Esophagus muscularis mucosa (tissue), 4 donors: ENCODE measurements at regions not wholly inside any gene's neighbourhood (a gene's known extent, or its start where the extent isn't known, plus 50 kb on each side); places are given as distances from the start of the nearest gene placed in this dataset.

ENCODE experiments used
- DNase-seq: peaks from one replicate; pipeline ENCODE4 v3.0.0-alpha.2; 2017; ENCODE audit errors: extremely low spot score
- H3K27ac ChIP-seq, 4 donors: fragments of 200-600 bp; sonication (generic); replicated peaks in 1 of 4; 1 replicate in 3 of 4; 2 replicates in 1 of 4; pipeline ENCODE4 v1.5.1; 2016 to 2019; ENCODE audit warnings: mild to moderate bottlenecking in 1 of 4
- H3K27me3 ChIP-seq, 4 donors: fragments of 200-600 bp; sonication (generic); one replicate each; pipeline versions ENCODE4 v1.5.1 to v1.6.0; 2016 to 2019
- H3K36me3 ChIP-seq, 4 donors: fragments of 200-600 bp; sonication (generic); one replicate each; pipeline ENCODE4 v1.5.1; 2016 to 2019
- H3K4me1 ChIP-seq, 4 donors: fragments of 200-600 bp; sonication (generic); one replicate each; pipeline ENCODE4 v1.5.1; 2016 to 2019
- H3K4me3 ChIP-seq, 4 donors: fragments of 200-600 bp; sonication (generic); 1 replicate in 2 of 4; 2 replicates in 2 of 4; pipeline ENCODE4 v1.5.1; 2016 to 2019; ENCODE audit warnings: mild to moderate bottlenecking in 4 of 4, moderate library complexity in 1 of 4
- H3K9me3 ChIP-seq, 4 donors: fragments of 200-600 bp; sonication (generic); 1 replicate in 3 of 4; 2 replicates in 1 of 4; pipeline ENCODE4 v1.5.1; 2016 to 2019
- EP300 ChIP-seq: sonication (generic); formaldehyde crosslinking; IDR thresholded peaks from one replicate; pipeline ENCODE4 v1.6.1; 2017; ENCODE audit warnings: antibody characterized with exemption
- POLR2A ChIP-seq: fragments of 450-650 bp; IDR thresholded peaks from one replicate; pipeline ENCODE4 v1.6.1; 2017; ENCODE audit warnings: antibody characterized with exemption, moderate library complexity, mild to moderate bottlenecking, low read depth
- POLR2AphosphoS5 ChIP-seq, 2 donors: sonication (generic); formaldehyde crosslinking; IDR thresholded peaks; one replicate each; pipeline ENCODE4 v1.6.1; 2017; ENCODE audit warnings: antibody characterized with exemption in 2 of 2
- WGBS: methylation state at CpG from one replicate; pipeline ENCODE4 v1.1.5; 2018; 5-methylcytosine and 5-hydroxymethylcytosine counted together
- intact Hi-C: fragments of 100-400 bp; cut with DNase I; formaldehyde crosslinking; loops from one replicate; pipeline ENCODE4 v1.15.1; 2023
- TF ChIP-seq, protein P1 (sequence below), 3 experiments: fragments of 200-600 bp in 2 of 3; fragments of 450-650 bp in 1 of 3; sonication (generic) in 2 of 3; IDR thresholded peaks; one replicate each; pipeline ENCODE4 v1.5.1; 2017 to 2019; ENCODE audit warnings: antibody characterized with exemption in 3 of 3, mild to moderate bottlenecking in 2 of 3, moderate library complexity in 1 of 3

DNA sequence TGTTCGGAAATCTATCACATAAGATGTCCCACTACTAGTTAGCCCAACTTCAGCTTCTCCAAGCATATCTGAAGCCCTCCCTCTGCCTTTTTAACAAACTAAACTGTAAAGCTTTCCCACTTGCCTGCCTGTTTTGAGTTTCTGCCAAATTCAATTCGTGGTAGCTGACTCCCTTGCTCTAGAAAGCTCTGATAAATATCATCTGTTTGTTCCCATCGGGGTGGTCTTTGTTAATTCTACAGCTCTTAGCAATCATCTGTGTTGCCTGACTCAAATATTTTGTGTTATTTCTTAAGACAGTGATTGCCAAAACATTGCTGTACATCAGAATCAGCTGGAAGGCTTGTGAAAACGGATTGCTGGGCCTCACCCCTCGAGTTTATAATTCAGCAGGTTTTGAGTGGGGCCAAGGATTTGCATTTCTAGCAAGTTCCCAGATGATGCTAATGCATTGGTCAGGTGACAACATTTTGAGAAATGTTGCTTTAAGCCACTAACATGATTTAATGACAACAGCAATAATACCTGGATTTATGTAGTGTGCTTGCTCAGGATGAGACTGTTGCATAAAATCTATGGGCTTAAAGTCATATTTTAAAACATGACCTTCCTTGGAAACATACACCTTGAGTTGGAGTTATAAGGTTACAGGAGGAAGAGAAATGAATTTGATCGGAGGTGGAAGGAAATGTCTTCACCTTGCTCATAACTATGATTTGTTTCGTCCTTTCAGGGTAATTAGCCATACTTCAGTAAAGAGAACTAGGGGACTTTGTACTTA is 631.9 kb downstream of the PSAT1 start:
- H3K9me3 ChIP-seq, result no peaks in the 10 kb centered on the region
- 57% methylated on average over 7 of the region's 7 CpGs for WGBS
- DNase-seq, result no peak
- no peaks in the 10 kb centered on the region for H3K36me3 ChIP-seq
- H3K4me3 ChIP-seq, result no peak overlapping the region
- TF ChIP-seq POLR2A (no peak), POLR2AphosphoS5 (IDR thresholded peaks at IDR 0.05) (no peak), EP300 (no peak)
- TF ChIP-seq, protein P1, sequence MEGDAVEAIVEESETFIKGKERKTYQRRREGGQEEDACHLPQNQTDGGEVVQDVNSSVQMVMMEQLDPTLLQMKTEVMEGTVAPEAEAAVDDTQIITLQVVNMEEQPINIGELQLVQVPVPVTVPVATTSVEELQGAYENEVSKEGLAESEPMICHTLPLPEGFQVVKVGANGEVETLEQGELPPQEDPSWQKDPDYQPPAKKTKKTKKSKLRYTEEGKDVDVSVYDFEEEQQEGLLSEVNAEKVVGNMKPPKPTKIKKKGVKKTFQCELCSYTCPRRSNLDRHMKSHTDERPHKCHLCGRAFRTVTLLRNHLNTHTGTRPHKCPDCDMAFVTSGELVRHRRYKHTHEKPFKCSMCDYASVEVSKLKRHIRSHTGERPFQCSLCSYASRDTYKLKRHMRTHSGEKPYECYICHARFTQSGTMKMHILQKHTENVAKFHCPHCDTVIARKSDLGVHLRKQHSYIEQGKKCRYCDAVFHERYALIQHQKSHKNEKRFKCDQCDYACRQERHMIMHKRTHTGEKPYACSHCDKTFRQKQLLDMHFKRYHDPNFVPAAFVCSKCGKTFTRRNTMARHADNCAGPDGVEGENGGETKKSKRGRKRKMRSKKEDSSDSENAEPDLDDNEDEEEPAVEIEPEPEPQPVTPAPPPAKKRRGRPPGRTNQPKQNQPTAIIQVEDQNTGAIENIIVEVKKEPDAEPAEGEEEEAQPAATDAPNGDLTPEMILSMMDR (IDR thresholded peaks at IDR 0.05), result no peak
- no peaks in the 10 kb centered on the region for H3K4me1 ChIP-seq
- intact Hi-C loops, result no loop called here
- H3K27ac ChIP-seq, result no peak overlapping the region
- H3K27me3 ChIP-seq, result no peaks in the 10 kb centered on the region

DNA sequence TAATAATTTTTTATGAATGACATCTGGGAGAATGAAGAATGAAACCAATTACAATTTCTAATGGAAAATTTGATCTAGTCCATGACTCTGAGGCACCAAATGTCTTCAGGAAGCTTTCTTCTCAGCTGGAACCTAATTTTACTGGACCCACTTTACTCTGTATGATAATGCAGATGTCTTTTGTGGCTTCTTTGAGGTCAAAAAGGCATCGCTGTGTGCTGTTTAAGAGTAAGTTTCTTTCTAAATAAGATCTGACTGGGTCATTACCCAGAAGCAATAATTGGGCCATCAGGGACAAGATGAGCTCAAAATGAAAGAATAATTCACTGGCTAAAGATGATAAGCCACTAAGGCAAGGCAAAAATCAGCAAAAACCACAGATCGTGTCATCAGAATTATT is 633.4 kb downstream of the PSAT1 start:
- Histone ChIP-seq H3K27me3 (no peaks in the 10 kb centered on the region), H3K4me3 (no peak overlapping the region), H3K4me1 (no peaks in the 10 kb centered on the region), H3K27ac (no peak overlapping the region), H3K9me3 (no peaks in the 10 kb centered on the region), H3K36me3 (no peaks in the 10 kb centered on the region)
- no peak for TF ChIP-seq POLR2AphosphoS5 (IDR thresholded peaks at IDR 0.05)
- WGBS, result 87% methylated on average over 2 of the region's 2 CpGs
- intact Hi-C loops, result no loop called here
- no peak for DNase-seq

DNA sequence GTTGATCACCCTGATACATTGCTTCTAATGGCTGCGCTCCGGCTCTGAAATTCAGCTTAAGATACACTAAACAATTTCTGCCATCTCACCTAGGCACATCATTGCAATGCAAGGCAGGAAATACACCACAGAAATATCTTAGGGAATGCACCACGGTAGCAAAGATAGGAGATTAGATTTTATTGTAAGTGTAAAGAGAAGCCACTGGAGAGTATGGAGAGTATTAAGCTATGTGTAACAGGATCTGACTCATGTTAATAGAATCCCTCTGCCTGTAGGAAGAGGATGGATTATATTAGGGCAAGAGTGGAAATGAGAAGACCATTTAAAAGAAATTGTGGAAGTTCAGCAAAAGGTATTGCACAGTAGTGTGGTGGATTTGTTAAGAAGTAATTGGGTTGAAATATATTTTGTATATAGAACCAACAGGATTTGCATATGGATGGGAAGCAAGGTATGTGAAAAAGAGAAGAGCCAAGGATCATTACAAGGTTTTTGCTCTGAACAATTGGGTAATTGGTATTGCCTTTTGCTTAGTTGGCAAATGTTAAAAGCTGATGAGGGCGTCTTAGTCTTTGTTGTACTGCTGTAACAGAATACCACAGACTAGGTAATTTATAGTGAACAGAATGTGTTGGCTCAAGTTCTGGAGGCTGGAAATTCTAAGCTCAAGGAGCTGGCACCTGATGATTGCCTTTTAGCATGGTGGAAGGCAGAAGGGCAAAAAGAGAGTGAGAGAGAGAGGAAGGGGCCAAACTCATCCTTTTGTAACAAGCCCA is 636.1 kb downstream of the PSAT1 start:
- H3K4me1 ChIP-seq, result no peaks in the 10 kb centered on the region
- H3K27me3 ChIP-seq, result no peaks in the 10 kb centered on the region
- intact Hi-C loops, result no loop called here
- H3K4me3 ChIP-seq, result no peak overlapping the region
- H3K36me3 ChIP-seq, result no peaks in the 10 kb centered on the region
- TF ChIP-seq, protein P1 (IDR thresholded peaks at IDR 0.05), result no peak
- TF ChIP-seq POLR2A (no peak), EP300 (no peak), POLR2AphosphoS5 (IDR thresholded peaks at IDR 0.05) (no peak)
- no peak for DNase-seq
- no peak overlapping the region for H3K27ac ChIP-seq
- WGBS, result 74% methylated on average over 4 of the region's 4 CpGs
- H3K9me3 ChIP-seq, result no peaks in the 10 kb centered on the region

DNA sequence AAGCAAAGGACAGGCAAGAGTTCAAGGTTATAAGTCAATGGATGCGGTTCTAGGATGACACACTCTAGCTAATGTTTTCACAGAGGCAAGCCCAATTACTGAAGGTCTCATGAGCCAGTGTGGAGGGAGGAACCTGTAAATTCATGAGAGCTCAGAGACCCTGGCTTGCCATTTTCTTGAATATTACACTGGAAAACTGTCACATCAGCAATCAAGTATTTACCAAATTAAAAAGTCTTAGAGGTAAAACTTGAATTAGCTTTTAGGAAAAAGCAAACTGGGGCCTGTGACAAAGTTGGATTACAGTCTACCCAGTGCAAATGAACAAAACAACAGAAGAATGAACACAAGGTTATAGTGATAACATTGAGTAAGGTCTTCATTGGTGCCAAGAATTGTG is 636.9 kb upstream of the TLE4 start:
- H3K27me3 ChIP-seq, result no peaks in the 10 kb centered on the region
- intact Hi-C loops, result no loop called here
- peaks cover 0 to 3% (median 0%) of the 10 kb centered on the region in 4 donors for H3K4me1 ChIP-seq
- DNase-seq, result no peak
- TF ChIP-seq EP300, result no peak
- no peak for TF ChIP-seq POLR2A
- TF ChIP-seq, protein P1 (IDR thresholded peaks at IDR 0.05), result no peak
- TF ChIP-seq POLR2AphosphoS5 (IDR thresholded peaks at IDR 0.05), result no peak
- 89% methylated on average over 1 of the region's 1 CpG for WGBS
- no peak overlapping the region for H3K27ac ChIP-seq
- no peak overlapping the region for H3K4me3 ChIP-seq
- no peaks in the 10 kb centered on the region for H3K9me3 ChIP-seq
- no peaks in the 10 kb centered on the region for H3K36me3 ChIP-seq

DNA sequence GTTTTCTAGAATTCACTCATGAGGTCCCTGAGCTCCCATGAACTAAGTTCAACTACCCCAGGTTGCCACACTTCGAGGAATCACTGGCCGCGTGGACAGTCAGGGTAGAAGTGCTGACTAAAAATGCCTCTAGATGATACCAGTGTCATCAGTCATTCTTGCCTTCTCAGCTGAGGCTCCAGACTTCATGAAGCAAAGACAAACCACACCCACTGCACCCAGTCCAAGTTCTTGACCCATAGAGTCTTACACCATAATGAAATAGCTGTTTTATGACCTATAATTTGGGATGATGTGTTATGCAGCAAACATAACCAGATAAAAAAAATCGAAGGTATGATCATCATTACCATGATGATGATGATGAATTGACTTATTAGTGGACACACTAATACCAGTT is 632.9 kb upstream of the TLE4 start:
- Histone ChIP-seq H3K36me3 (no peaks in the 10 kb centered on the region), H3K27me3 (no peaks in the 10 kb centered on the region), H3K4me1 (peaks cover 0 to 4% (median 0%) of the 10 kb centered on the region in 4 donors), H3K27ac (no peak overlapping the region), H3K9me3 (no peaks in the 10 kb centered on the region), H3K4me3 (no peak overlapping the region)
- DNase-seq, result no peak
- whole genome bisulfite sequencing, result 68% methylated on average over 4 of the region's 4 CpGs
- intact Hi-C loops, result no loop called here
- TF ChIP-seq POLR2A (no peak), POLR2AphosphoS5 (IDR thresholded peaks at IDR 0.05) (no peak), EP300 (no peak)
- TF ChIP-seq, protein P1 (IDR thresholded peaks at IDR 0.05), result no peak
